Progenitor cell of endocrine pancreas (in vitro differentiated cells): ENCODE measurements at regions not wholly inside any gene's neighbourhood (a gene's known extent, or its start where the extent isn't known, plus 50 kb on each side); places are given as distances from the start of the nearest gene placed in this dataset.
"Not testable (repeated sequence)": the region's sequence is repeated elsewhere in the genome, so short reads cannot be mapped to it uniquely, and the experiment has no call there.

Source experiments
- DNase-seq: peaks from one replicate; pipeline ENCODE4 v3.0.0; 2021; ENCODE audit warnings: low spot score; ENCODE audit not compliant: unreplicated experiment
- H3K27ac Mint-ChIP-seq: 2 replicates; pipeline ENCODE4 v1.8.0; 2021; ENCODE audit warnings: mild to moderate bottlenecking, moderate library complexity, mixed read lengths
- H3K27me3 Mint-ChIP-seq: 2 replicates; pipeline ENCODE4 v1.8.0; 2021; ENCODE audit warnings: mixed read lengths
- H3K36me3 Mint-ChIP-seq: 2 replicates; pipeline ENCODE4 v1.8.0; 2022; ENCODE audit warnings: mixed read lengths; ENCODE audit not compliant: insufficient read depth
- H3K4me1 Mint-ChIP-seq: 2 replicates; pipeline ENCODE4 v1.8.0; 2021; ENCODE audit warnings: low read depth, mixed read lengths
- H3K4me3 Mint-ChIP-seq: 2 replicates; pipeline ENCODE4 v1.8.0; 2021; ENCODE audit warnings: low read depth, mild to moderate bottlenecking, moderate library complexity, mixed read lengths
- H3K9me3 Mint-ChIP-seq: 2 replicates; pipeline ENCODE4 v1.8.0; 2021; ENCODE audit warnings: low read depth, mixed read lengths
- TF ChIP-seq, protein P1 (sequence below): fragments of 200-600 bp; sonication (generic); IDR thresholded peaks from one replicate; pipeline ENCODE4 v1.5.0; 2021; ENCODE audit warnings: antibody characterized with exemption, mild to moderate bottlenecking; ENCODE audit not compliant: unreplicated experiment

DNA sequence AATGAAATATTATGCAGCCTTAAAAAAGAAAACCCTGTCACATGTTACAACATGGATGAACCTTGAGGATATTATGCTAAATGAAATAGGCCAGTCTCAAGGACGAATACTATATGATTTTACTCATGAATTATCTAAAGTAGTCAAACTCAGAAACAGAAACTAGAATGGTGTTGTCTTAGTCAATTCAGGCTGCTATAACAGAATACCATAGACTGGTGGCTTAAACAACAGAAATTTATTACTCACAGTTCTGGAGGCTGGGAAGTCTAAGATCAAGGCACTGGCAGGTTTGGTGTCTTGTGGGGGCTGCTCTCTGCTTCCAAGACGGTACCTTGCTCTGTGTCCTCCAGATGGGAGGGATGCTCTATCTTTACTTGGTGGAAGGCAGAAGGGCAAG lies 113.8 kb upstream of the DNAH14 start:
- no peak overlapping the region for H3K27ac Mint-ChIP-seq
- TF ChIP-seq, protein P1, sequence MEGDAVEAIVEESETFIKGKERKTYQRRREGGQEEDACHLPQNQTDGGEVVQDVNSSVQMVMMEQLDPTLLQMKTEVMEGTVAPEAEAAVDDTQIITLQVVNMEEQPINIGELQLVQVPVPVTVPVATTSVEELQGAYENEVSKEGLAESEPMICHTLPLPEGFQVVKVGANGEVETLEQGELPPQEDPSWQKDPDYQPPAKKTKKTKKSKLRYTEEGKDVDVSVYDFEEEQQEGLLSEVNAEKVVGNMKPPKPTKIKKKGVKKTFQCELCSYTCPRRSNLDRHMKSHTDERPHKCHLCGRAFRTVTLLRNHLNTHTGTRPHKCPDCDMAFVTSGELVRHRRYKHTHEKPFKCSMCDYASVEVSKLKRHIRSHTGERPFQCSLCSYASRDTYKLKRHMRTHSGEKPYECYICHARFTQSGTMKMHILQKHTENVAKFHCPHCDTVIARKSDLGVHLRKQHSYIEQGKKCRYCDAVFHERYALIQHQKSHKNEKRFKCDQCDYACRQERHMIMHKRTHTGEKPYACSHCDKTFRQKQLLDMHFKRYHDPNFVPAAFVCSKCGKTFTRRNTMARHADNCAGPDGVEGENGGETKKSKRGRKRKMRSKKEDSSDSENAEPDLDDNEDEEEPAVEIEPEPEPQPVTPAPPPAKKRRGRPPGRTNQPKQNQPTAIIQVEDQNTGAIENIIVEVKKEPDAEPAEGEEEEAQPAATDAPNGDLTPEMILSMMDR = no peak
- H3K4me1 Mint-ChIP-seq = no peaks in the 10 kb centered on the region
- no peak for DNase-seq
- no peak overlapping the region for H3K4me3 Mint-ChIP-seq
- H3K9me3 Mint-ChIP-seq = peaks cover 9% of the 10 kb centered on the region
- H3K27me3 Mint-ChIP-seq = no peaks in the 10 kb centered on the region
- no peaks in the 10 kb centered on the region for H3K36me3 Mint-ChIP-seq

DNA sequence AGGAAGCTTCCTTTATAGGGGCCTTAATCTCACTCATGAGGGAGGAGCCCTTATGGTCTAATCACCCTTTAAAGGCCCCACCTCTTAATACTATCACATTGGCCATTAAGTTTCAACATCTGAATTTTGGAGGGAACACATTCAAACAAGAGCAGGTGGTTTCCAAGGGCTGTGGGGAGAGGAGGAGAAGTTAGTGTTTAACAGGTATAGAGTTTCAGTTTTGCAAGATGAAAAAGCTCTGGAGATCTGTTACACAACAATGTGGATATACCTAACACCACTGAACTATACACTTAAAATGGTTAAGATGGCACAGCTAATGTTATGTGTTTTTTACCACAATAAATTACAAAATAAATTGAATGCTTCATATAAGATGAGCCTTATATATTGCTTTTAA lies 113.4 kb upstream of the DNAH14 start:
- TF ChIP-seq, protein P1 = no peak
- H3K4me1 Mint-ChIP-seq = no peaks in the 10 kb centered on the region
- H3K27ac Mint-ChIP-seq = no peak overlapping the region
- no peaks in the 10 kb centered on the region for H3K36me3 Mint-ChIP-seq
- H3K27me3 Mint-ChIP-seq = no peaks in the 10 kb centered on the region
- peaks cover 8% of the 10 kb centered on the region for H3K9me3 Mint-ChIP-seq
- DNase-seq = no peak
- H3K4me3 Mint-ChIP-seq = no peak overlapping the region

DNA sequence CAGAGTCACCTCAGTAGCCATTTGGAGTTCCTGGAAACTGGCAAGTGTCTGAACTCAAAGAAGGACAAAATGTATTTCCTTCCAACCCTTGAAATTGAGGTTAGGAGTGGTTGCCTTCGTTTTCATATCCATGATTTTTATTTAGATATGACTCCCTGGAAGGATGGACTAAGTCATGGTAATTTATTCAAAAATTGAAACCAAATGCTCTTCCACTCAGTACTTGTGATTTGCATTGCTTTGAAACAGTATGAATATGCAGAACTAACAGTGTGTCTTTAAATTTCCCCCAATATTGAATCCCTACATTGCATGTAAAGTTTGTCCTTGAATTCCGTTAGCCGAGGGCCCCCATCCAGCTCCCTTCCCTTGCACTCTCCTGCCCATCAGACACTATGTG lies 112.1 kb upstream of the DNAH14 start:
- Mint-ChIP-seq H3K9me3 (peaks cover 20% of the 10 kb centered on the region), H3K27ac (no peak overlapping the region)

DNA sequence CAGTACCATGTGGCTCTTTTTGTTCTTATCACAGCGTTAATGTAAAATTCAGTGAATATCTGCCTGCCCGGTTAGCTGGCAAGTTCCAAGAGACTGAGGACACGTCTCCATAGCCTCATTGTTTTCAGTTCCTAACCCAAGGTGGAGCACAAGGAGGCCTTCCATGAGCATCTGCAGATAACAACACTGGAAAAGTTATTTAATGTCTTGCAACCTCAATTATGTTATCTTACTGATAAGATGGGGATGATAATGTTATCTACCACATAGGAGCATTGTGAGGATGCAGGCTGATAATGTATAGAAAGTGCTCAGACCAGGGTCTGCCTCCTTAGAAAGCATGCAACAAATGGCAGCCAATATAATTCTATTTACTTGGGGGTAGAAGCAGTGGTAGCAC lies 109.6 kb upstream of the DNAH14 start:
- H3K4me3 Mint-ChIP-seq = no peak overlapping the region
- H3K4me1 Mint-ChIP-seq = no peaks in the 10 kb centered on the region
- peaks cover 26% of the 10 kb centered on the region for H3K9me3 Mint-ChIP-seq
- TF ChIP-seq, protein P1 = no peak
- peaks cover 2% of the 10 kb centered on the region for H3K36me3 Mint-ChIP-seq
- no peak overlapping the region for H3K27ac Mint-ChIP-seq
- no peaks in the 10 kb centered on the region for H3K27me3 Mint-ChIP-seq
- no peak for DNase-seq

More for the DNA sequence above, 112.1 kb upstream of the DNAH14 start:
- DNase-seq = no peak
- H3K4me1 Mint-ChIP-seq = no peaks in the 10 kb centered on the region
- TF ChIP-seq, protein P1 = no peak
- peaks cover under 1% of the 10 kb centered on the region for H3K36me3 Mint-ChIP-seq
- H3K4me3 Mint-ChIP-seq = no peak overlapping the region
- H3K27me3 Mint-ChIP-seq = no peaks in the 10 kb centered on the region

DNA sequence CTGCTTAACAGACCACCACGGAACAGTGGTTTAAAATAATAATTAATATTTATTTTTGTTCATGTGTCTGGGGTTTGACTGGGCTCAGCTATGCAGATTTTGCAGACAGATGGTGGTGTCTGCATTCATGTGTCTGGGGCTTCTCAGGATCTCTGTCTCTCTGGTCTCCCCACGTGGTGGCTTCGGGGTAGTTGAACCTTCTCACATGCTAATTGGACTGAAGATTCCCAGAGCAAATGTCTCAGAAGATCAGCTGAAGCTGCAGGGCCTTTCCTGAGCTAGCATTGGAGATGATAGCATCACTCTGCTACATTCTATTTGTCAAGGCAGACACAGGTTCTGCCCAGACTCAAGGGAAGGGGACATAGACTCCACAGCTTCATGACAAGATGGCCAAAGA lies 109.1 kb upstream of the DNAH14 start:
- Mint-ChIP-seq H3K4me3 (no peak overlapping the region), H3K36me3 (peaks cover 2% of the 10 kb centered on the region), H3K4me1 (no peaks in the 10 kb centered on the region), H3K27ac (no peak overlapping the region), H3K27me3 (no peaks in the 10 kb centered on the region), H3K9me3 (peaks cover 28% of the 10 kb centered on the region)
- TF ChIP-seq, protein P1 = no peak
- no peak for DNase-seq

DNA sequence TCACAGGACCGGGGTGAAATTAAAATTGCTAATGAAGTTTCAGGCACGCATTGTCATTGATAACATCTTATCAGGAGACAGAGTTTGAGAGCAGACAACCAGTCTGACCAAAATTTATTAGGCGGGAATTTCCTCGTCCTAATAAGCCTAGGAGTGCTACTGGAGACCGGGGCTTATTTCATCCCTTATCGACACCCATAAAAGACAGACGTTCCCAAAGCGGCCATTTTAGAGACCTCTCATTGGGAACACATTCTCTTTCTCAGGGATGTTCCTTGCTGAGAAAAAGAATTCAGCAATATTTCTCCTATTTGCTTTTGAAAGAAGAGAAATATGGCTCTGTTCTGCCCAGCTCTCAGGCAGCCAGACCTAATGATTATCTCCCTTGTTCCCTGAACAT lies 107.7 kb upstream of the DNAH14 start:
- not testable (repeated sequence) for H3K4me1 Mint-ChIP-seq, DNase-seq, H3K27me3 Mint-ChIP-seq, H3K4me3 Mint-ChIP-seq, H3K27ac Mint-ChIP-seq, H3K36me3 Mint-ChIP-seq
- H3K9me3 Mint-ChIP-seq = peaks cover 31% of the 10 kb centered on the region
